H1 (cell line): ENCODE measurements at regions not wholly inside any gene's neighbourhood (a gene's known extent, or its start where the extent isn't known, plus 50 kb on each side); places are given as distances from the start of the nearest gene placed in this dataset. TPM values are rescaled to one million over a fixed set of nuclear protein-coding genes. Genes with fewer than 3 reads are reported as not detected.

Experiments used
- CBX5 ChIP-seq: fragments of 300-800, 300-1000 bp; sonication (generic); IDR thresholded peaks from 2 replicates; pipeline ENCODE4 v1.7.1; 2016; ENCODE audit warnings: antibody characterized with exemption, low read length, low read depth
- NRF1 ChIP-seq: IDR thresholded peaks from 2 replicates; pipeline ENCODE4 v1.6.1; 2011; ENCODE audit warnings: mild to moderate bottlenecking, low read depth, low read length, improper control_type of control experiment
- microRNA counts: library from miRNA; unstranded; fragments of <30 nt; microRNA quantifications from one replicate; lab custom pipeline; 2015
- small RNA-seq: library from polyadenylated mRNA; stranded (forward); fragments of <200 nt; extraction: miRNeasy Mini kit (QIAGEN cat#:217004); gene quantifications from one replicate; pipeline ENCODE3, GENCODE V24; 2013; ENCODE audit not compliant: insufficient read depth

DNA sequence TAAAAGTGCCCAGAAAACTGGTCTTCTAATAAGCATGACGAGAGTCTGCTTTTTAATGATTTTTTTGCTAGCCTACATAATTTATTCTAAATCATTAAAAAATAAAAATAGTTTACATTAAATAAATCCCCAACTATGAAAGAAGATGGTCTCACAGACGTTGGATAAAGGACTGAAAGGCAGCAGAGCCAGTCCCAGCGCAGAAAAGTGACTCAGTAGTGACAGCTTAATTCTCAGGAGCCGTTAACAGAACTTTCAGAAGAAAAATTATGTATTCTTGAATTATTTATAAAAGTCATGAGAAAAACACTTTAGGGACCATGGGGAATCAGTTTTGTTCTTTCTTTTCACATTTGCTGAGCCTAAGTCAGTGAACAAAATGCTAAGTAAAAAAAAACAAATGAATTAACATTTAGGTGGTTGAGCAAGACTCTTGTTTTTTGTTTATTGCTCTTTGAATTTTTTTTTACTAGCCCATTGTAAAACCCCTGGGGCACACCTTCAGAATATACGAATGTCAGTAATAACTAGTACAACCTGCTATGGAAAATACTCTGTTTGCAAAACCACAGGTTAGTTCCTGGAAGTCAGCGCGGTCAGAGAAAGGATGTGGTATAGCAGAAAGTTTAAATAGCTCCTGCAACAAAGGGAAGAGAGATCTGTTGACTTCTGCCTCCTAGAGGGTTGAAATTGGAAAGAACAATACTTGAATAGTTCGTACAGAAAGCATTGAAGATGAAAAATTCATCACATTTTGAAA lies 50.4 kb upstream of the CCDC160 start (continued):
- TF ChIP-seq CBX5 (no peak), NRF1 (no peak)

MicroRNAs in the stretch of these regions (microRNA counts, 767-probe panel; counts per million panel counts)
- microRNA hsa-miR-106a-5p+hsa-miR-17-5p (lab: Ali Mortazavi, UCI) (10,409 counts per million, percentile 99 among the panel's probes with 10 or more counts), microRNA hsa-miR-18b-5p (lab: Ali Mortazavi, UCI) (879 counts per million, percentile 95 among the panel's probes with 10 or more counts), microRNA hsa-miR-363-3p (lab: Ali Mortazavi, UCI) (1,855 counts per million, percentile 95 among the panel's probes with 10 or more counts)

Small RNAs in the stretch of these regions (small RNA-seq; reads per million reads assigned to genes)
- gene RF00019 (not detected), gene TIMM8BP2 (not detected)
